ENCODE measurements at regions not wholly inside any gene's neighbourhood (a gene's known extent, or its start where the extent isn't known, plus 50 kb on each side); places are given as distances from the start of the nearest gene placed in this dataset.

DNA sequence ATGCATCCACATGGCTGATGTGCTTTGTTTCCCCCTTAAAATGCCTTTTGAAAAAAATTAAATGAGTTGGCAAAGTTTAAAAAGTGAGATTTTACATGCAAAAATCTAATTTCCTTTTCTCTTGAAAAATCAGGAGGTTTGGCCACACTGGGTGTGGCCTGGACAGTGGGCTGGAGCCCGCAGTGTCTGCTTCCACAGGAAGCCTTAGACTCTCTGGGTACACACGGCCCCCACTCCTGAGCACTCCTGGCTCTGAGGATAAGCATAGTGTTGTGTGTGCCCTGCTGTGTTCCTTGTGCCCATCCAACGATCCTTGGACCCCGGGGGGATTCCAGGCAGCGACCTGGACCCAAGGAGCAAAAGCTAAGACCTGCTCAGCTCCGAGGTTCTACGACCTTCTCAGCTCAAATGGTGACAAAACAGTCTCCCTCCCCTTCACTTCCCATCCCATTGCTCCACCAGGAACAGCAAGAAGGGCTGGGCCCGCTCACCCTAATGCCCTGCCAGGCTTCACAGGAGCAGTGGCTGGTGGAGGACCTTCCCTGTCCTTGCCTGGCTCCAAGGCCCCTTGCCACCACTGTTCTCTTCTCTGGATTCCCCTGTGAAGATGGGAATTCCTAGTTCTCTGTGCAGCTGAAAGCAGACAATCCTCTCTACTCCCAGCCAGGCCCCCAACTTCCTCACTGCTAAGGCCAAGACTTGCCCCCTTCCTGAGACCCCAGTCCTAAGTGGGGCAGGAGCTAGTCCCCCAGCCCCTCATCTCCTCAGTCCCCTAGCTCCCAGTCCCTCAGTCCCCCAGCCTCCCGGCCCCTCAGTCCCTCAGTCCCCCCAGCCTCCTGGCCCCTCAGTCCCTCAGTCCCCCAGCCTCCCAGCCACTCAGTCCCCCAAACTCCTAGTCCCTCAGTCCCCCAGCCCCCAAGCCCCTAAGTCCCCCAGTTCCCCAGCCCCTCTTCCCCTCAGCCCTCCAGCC lies 395.8 kb downstream of the PTPRU start:
- no peaks in the 10 kb centered on the region for H3K9me3 ChIP-seq (ENCODE audit: control insufficient read depth, insufficient read depth, low read length)
- H3K36me3 ChIP-seq (ENCODE audit: control insufficient read depth, low read length), result no peaks in the 10 kb centered on the region
- no peaks in the 10 kb centered on the region for H3K27me3 ChIP-seq (ENCODE audit: control insufficient read depth, low read length)
- no peaks in the 10 kb centered on the region for H3K79me2 ChIP-seq (ENCODE audit: control insufficient read depth, low read length)
- no peaks in the 10 kb centered on the region for H3K4me1 ChIP-seq (ENCODE audit: control insufficient read depth, low read length)
- H3K4me2 ChIP-seq (ENCODE audit: low read length), result no peak overlapping the region
- no peaks in the 10 kb centered on the region for H4K20me1 ChIP-seq (ENCODE audit: control insufficient read depth, insufficient read depth, low read depth, low read length)
- H3F3A ChIP-seq (ENCODE audit: control insufficient read depth, insufficient read depth), result no peaks in the 10 kb centered on the region
- no peaks in the 10 kb centered on the region for H3K9me2 ChIP-seq (replicated peaks; ENCODE audit: control insufficient read depth, low read length)
- no peak overlapping the region for H3K4me3 ChIP-seq (ENCODE audit: low read length)
- no peak overlapping the region for H3K27ac ChIP-seq (ENCODE audit: low read depth, low read length)
- TF ChIP-seq CTCF (IDR thresholded peaks at IDR 0.05; ENCODE audit: low read depth, low read length, poor library complexity, severe bottlenecking) (no peak), EZH2phosphoT487 (IDR thresholded peaks at IDR 0.05; ENCODE audit: borderline replicate concordance, low read length) (no peak)

GRCh38 chr1:29631361-29631760 lies 395.0 kb downstream of the PTPRU start:
- no peak for TF ChIP-seq EZH2phosphoT487 (IDR thresholded peaks at IDR 0.05; ENCODE audit: borderline replicate concordance, low read length)
- no peak for TF ChIP-seq CTCF (IDR thresholded peaks at IDR 0.05; ENCODE audit: low read depth, low read length, poor library complexity, severe bottlenecking)
- H3K4me1 ChIP-seq (ENCODE audit: control insufficient read depth, low read length), result no peaks in the 10 kb centered on the region
- H3K4me2 ChIP-seq (ENCODE audit: low read length), result no peak overlapping the region
- no peaks in the 10 kb centered on the region for H3K9me3 ChIP-seq (ENCODE audit: control insufficient read depth, insufficient read depth, low read length)
- H3K79me2 ChIP-seq (ENCODE audit: control insufficient read depth, low read length), result no peaks in the 10 kb centered on the region
- no peak overlapping the region for H3K27ac ChIP-seq (ENCODE audit: low read depth, low read length)
- H3K9me2 ChIP-seq (replicated peaks; ENCODE audit: control insufficient read depth, low read length), result no peaks in the 10 kb centered on the region
- no peaks in the 10 kb centered on the region for H4K20me1 ChIP-seq (ENCODE audit: control insufficient read depth, insufficient read depth, low read depth, low read length)
- no peaks in the 10 kb centered on the region for H3K27me3 ChIP-seq (ENCODE audit: control insufficient read depth, low read length)
- H3K4me3 ChIP-seq (ENCODE audit: low read length), result no peak overlapping the region
- H3F3A ChIP-seq (ENCODE audit: control insufficient read depth, insufficient read depth), result no peaks in the 10 kb centered on the region
- no peaks in the 10 kb centered on the region for H3K36me3 ChIP-seq (ENCODE audit: control insufficient read depth, low read length)

GRCh38 chr1:29630756-29631155 lies 394.4 kb downstream of the PTPRU start:
- H3K4me2 ChIP-seq (ENCODE audit: low read length), result no peak overlapping the region
- H3K27me3 ChIP-seq (ENCODE audit: control insufficient read depth, low read length), result no peaks in the 10 kb centered on the region
- H3K4me3 ChIP-seq (ENCODE audit: low read length), result no peak overlapping the region
- no peak for TF ChIP-seq EZH2phosphoT487 (IDR thresholded peaks at IDR 0.05; ENCODE audit: borderline replicate concordance, low read length)
- TF ChIP-seq CTCF (IDR thresholded peaks at IDR 0.05; ENCODE audit: low read depth, low read length, poor library complexity, severe bottlenecking), result no peak
- H3K9me2 ChIP-seq (replicated peaks; ENCODE audit: control insufficient read depth, low read length), result no peaks in the 10 kb centered on the region
- no peaks in the 10 kb centered on the region for H3K79me2 ChIP-seq (ENCODE audit: control insufficient read depth, low read length)
- H3K36me3 ChIP-seq (ENCODE audit: control insufficient read depth, low read length), result no peaks in the 10 kb centered on the region
- no peak overlapping the region for H3K27ac ChIP-seq (ENCODE audit: low read depth, low read length)
- H3F3A ChIP-seq (ENCODE audit: control insufficient read depth, insufficient read depth), result no peaks in the 10 kb centered on the region
- no peaks in the 10 kb centered on the region for H3K9me3 ChIP-seq (ENCODE audit: control insufficient read depth, insufficient read depth, low read length)
- no peaks in the 10 kb centered on the region for H4K20me1 ChIP-seq (ENCODE audit: control insufficient read depth, insufficient read depth, low read depth, low read length)
- H3K4me1 ChIP-seq (ENCODE audit: control insufficient read depth, low read length), result no peaks in the 10 kb centered on the region
